Midbrain (tissue), 1 donor: ENCODE measurements at regions not wholly inside any gene's neighbourhood (a gene's known extent, or its start where the extent isn't known, plus 50 kb on each side); places are given as distances from the start of the nearest gene placed in this dataset.

Experiments used
- DNase-seq: peaks from one replicate; lab custom pipeline; 2025; lab: John Stamatoyannopoulos, UW

DNA sequence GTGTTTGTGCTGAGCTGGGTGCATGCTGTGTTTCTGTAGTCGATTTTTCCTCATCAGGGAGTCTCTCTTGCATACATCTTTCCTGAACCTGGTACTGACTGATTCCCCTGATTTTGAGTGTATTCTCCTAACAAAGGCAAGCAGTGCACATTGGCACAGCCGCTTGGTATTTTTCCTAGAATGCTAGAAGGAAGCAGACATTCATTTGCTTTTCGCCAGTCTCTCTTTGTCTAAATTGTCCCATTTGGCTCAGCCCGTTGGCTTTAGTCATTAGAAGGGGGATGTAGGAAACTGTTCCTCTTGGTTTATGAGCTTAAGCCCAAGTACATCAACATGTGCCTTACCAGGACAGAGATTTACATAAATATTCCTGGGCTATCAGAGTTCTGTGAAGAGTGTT lies 266.1 kb upstream of the TMTC4 start:
- DNase-seq = no peak

- no peak for DNase-seq
These were observed 259.2 kb upstream of the TMTC4 start for GRCh38 chr13:100933841-100934240.

DNA sequence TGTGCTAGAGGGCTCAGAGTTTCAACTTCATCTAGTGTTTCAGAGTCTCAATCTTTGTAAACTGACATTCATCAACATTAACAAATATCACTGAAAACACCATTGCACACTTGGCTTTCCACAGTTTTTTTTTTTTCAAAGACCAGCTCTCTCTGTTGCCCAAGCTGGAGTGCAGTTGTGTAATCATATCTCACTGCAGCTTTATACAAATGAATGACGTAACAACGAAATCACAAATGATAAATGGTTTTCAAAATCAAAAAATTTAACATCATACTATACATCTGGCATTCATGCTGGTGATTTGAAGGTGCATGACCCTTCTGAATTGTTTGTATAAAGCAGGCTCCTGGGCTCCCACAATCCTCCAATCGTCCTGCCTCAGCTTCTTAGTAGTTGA lies 248.0 kb upstream of the TMTC4 start:
- DNase-seq = no peak

DNA sequence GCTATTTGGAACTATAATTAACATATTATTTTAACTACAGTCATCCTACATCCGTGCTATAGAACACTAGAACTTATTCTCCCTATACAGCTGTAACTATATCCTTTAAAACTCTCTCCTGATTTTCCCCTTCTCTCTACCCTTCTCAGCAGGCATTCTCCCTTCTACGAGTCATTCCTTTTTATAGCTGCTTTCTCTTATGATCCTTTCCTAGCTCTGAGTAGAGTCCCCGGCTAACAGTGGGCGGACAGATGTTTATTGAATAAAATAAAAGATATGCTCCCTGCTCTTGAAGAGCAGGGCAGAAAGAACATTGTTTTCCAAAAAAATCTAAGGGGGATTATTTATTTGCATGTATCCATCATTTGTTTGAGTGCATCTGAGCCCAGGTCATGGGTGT lies 246.5 kb upstream of the TMTC4 start:
- no peak for DNase-seq

DNA sequence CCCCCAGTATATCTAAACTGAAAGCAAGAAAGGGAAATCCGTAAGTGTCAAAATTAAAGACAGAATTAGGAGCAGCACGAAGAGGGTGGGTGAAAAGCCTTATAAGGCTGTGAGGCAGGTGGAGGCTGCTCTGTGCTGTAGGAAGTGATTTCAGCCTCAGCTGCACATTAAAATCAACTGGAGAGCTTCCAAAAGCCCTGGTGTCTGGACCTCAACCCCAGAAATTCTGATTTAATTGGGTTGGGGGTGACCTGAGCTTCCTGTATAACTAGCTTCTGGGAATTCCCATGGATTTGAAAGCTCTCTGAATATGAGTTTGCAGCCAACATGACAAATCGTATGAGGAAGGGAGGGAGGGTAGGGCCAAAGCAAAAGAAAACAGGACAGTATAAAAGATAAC lies 242.4 kb upstream of the TMTC4 start:
- no peak for DNase-seq

- no peak for DNase-seq
These were observed 238.5 kb upstream of the TMTC4 start for GRCh38 chr13:100913143-100913542.

DNA sequence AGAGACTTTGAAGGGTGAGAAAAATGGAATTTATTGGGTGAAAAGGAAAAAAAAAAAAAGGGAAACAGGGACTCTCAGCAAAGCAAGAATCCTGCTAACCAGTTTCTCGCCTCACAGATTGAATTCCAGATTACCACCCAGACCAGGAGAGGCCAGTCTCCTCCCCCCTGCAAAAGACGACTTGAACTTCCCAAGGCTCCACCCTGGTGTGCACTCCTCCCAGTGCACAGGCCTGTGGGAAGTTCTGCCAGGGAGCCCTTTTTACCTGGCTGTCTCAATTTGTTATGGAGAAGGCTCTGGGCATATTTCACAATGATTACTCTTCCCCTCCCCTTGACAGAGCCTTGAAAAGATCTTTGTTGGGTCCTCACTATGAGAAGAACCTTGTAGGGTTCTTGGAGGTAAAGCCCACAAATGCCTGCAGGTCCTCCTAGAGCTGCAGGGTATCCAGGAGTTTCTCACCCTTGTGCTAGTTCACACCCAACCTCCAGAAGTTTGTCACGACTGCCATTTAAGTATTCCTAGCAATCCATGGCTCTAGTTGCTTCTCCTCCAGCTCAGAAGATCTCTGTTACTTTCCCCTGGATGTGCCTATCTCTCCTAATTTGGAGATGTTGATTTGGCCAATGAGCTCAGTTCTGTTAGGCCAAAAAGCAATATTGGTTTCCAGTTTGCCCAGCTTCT lies 229.8 kb upstream of the TMTC4 start:
- no peak for DNase-seq

DNA sequence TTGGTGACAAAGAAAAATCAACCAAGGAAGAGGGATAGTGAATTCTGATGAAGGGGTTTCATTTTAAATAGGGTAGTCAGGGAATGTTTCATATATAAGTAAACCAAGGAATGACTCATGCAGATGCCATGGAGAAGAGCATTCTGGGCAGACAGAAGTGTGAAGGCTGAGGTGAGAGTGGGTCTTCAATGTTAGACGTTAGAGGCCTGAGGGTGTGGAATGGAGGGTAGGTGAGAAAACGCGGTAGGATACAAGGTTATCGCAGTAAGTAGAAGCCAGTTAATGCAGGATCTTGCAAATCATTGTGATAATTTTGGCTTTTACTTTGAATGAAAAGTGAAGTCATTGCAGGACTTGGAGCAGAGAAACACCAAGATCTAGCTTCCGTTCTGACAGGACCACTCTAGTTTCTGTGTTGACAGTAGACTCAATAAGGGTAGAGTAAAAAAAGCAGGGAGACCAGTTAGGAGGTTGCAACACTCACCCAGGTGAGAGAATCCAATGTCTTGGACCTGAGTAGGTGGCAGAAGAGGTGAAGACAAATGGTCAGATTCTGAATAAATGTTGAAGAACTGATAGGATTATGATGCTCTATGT lies 225.2 kb upstream of the TMTC4 start:
- no peak for DNase-seq

GRCh38 chr13:100898431-100898830 lies 223.8 kb upstream of the TMTC4 start:
- DNase-seq = no peak

GRCh38 chr13:100895651-100896050 lies 221.1 kb upstream of the TMTC4 start:
- no peak for DNase-seq

DNA sequence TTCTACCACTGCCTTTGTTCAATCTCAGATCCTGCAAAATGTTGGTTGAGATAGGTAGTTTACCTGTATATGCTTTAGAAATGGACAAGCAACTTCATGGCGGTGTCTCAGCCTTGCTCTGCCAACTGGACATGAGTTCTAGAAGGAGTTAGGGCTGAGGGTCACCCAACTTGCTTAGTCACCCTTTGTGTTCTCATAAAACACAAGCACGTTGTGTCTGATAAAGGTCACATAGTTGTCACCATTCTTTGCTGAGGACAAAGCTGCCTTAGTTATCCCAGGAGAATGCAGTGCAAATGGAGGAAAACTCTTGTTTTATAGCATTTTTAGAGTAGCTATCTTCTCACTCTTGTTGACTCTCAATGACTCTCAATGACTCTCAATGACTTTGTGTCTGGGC lies 218.4 kb upstream of the TMTC4 start:
- peak; percentile 30 for DNase-seq

DNA sequence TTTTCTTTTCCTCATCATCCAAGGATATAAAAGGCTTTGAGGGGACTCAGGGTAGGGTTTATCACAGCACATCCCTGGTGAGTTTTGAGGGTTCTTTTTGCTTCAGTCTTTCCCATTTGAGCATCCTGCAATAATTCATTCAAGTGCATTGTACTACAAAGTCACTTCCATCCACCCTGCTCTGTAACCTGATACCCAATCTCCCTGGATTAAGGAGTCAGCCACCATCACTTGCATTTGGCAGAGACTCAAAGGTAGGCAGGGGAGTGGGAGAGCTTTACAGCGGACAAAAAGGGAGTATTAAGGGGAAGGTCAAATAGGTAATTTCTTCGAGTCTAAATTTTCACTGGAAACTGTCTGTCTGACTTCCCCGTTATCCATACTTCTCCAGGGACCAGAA lies 216.1 kb upstream of the TMTC4 start:
- DNase-seq = no peak

DNA sequence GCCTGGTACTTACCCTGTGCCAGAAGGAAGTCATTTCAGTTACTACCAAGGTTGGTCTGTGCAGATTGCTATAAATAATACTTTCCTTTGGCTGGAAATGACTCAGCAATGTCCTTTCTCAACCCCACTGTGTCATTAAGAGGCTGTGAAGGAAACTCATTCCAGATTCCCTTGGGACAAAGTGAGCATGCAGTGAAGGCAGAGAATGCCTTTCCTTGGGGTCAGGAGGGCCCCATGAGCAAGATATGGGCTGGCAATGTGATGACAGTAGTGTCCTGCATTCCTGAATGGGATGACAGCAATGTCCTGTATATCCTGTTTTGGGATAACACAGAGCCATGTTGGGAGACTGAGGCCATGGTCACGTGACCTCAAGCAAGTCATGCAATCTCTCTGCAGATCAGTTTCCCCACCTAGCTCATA lies 213.1 kb upstream of the TMTC4 start:
- no peak for DNase-seq

DNA sequence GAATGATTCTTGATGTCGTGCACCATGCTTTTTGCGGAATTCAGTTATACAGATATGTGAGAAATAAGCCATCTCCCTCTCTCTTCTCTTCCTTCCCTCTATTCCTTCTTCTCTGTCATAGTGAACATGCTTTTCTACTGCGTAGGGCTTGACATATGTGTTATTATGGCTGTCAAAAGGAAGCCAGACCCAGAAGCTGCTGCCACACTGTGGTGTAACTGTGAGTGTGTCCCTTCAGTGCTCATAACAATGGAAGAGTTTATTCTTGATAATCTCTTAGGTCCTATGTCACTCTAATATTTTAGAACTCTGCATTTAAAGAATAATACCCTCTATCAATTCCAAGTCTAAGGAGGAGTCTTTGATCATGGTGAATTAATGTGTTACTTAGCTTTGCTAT lies 208.9 kb upstream of the TMTC4 start:
- peak; percentile 25 for DNase-seq

DNA sequence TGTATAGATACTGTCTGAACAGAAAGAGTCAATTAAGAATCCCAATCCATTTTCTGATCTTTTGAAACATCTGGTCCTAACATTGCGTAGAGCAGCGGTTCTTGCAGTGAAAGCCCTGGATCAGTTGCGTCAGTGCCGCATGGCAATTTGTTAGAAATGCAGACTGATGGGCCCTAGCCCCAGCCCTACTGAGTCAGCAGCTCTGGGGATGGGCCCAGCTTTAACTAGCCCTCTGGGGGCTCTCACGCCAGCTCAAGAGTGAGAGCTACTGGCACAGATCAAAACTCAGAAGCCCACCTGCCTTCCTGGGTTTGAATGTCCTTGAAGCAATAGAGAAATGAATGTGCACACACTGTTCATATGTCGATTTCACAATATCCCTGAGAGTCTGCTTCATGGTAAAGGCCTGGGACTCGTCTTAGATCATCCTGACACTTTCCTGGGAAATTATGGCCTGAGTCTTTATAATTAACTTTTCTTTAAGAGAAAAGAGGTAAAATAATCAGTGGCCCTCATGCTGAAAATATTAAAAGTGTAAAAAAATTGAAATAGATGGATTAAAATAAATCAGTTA lies 206.8 kb upstream of the TMTC4 start:
- DNase-seq = no peak

DNA sequence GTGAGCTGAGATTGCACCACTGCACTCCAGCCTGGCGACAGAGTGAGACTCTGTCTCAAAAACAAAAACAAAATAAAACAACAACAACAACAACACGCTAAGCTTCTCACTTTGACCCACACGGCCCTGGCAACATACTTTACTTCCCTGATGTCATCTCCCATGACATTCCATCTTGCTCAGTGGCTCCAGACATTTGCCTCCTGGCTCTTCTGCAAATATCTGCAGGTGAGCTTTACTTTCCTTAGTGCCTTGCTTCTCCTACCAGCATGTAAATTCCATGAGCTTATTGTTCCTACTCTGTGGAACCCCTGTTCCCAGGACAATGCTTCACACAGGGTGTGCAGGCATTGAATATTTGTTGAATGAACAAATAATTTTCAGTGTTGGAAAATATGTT lies 205.6 kb upstream of the TMTC4 start:
- DNase-seq = no peak

- DNase-seq = no peak
These were observed 204.7 kb upstream of the TMTC4 start for GRCh38 chr13:100879255-100879654.

DNA sequence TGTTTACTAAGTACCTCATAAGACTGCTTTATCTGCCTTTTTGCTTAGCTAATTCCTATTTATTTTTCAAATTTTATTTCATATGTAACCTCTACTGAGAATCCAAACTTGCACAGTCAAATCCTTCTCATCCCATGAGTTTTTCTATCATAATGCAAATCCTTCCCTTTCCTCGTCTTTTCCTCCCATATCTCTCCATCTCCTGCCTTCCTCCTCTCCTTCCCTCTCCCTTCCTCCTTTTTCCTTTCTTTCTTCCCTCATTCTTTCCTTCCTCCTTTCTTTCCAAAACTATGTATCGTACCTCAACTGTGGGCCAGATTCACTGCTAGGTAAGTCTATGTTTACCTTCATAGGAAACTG lies 201.4 kb upstream of the TMTC4 start:
- DNase-seq = no peak

- DNase-seq = no peak
These were observed 200.9 kb upstream of the TMTC4 start for GRCh38 chr13:100875392-100876043.

GRCh38 chr13:100872761-100873160 lies 198.2 kb upstream of the TMTC4 start:
- no peak for DNase-seq

GRCh38 chr13:100870898-100871297 lies 196.3 kb upstream of the TMTC4 start:
- no peak for DNase-seq

GRCh38 chr13:100860866-100861265 lies 186.3 kb upstream of the TMTC4 start:
- DNase-seq = no peak

DNA sequence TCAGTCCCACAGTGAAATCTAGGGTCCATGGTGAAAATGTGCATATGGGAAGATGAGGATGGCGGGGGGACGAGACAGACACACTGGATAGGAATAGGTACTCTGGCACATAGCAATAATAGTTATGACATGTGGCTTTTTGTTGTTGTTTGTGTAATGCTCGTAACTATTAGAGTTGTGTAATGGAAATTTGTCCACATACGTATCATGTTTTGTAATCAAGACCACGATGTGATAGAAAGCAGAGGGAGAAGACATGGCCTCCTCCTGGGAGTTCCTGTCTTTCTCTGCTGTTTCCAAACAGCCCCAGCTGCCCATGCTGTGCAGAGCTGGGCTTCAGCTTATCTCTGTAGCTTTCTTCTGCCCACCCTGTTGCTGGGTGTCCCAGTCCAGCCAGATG lies 185.3 kb upstream of the TMTC4 start:
- DNase-seq = no peak
